ENCODE measurements at regions not wholly inside any gene's neighbourhood (a gene's known extent, or its start where the extent isn't known, plus 50 kb on each side); places are given as distances from the start of the nearest gene placed in this dataset.
A peak's percentile ranks its signal among the peaks of the same experiment; 100 is the strongest.

- H3K9me1 ChIP-seq (ENCODE audit: insufficient read depth, low read length) = no peaks in the 10 kb centered on the region
- no peak overlapping the region for H3K27ac ChIP-seq (ENCODE audit: insufficient read depth, low read length)
- no peak overlapping the region for H4K5ac ChIP-seq (ENCODE audit: low read depth, low read length)
- H2BK120ac ChIP-seq (ENCODE audit: low read depth, low read length) = no peak overlapping the region
- peak overlapping the region; percentile 32 for H2AK9ac ChIP-seq (replicated peaks; ENCODE audit: low read depth, low read length, poor library complexity)
- no peak overlapping the region for H2BK20ac ChIP-seq (ENCODE audit: low read depth, low read length)
- peaks cover 5% of the 10 kb centered on the region for H3K27me3 ChIP-seq (ENCODE audit: control insufficient read depth, insufficient read depth, low read length)
- POLR2A ChIA-PET (ENCODE audit: unreplicated experiment) = no interaction called here
- no peak overlapping the region for H4K91ac ChIP-seq (ENCODE audit: insufficient read depth, low read depth, low read length)
- H3K18ac ChIP-seq (ENCODE audit: low read depth, low read length) = no peak overlapping the region
- WGBS, 2 experiments (ENCODE audit: extremely low coverage in 2 of 2, insufficient read length in 1 of 2) = no CpG with 5 or more reads among the region's 9 CpGs
- DNase-seq = no peak
- no peaks in the 10 kb centered on the region for H3K79me1 ChIP-seq (ENCODE audit: low read depth in 1 of 2, low read length in 2 of 2)
- intact Hi-C loops (cut with micrococcal nuclease) = no loop called here
- H3K56ac ChIP-seq (ENCODE audit: extremely low read depth, insufficient read depth, low read length) = no peak overlapping the region
- CTCF ChIA-PET = no interaction called here
- no peaks in the 10 kb centered on the region for H3K9me3 ChIP-seq (ENCODE audit: control insufficient read depth, insufficient read depth, low read length)
- BruUV-seq (replicated peaks) = no TSS peak
- no peak overlapping the region for H3K23ac ChIP-seq (ENCODE audit: low read depth, low read length)
- H3K9ac ChIP-seq (ENCODE audit: low read depth, low read length) = no peak overlapping the region
- no peak overlapping the region for H3K4me2 ChIP-seq (ENCODE audit: low read depth, low read length)
- H3K4me1 ChIP-seq (ENCODE audit: control insufficient read depth, insufficient read depth, low read length) = no peaks in the 10 kb centered on the region
- H3K36me3 ChIP-seq (ENCODE audit: control insufficient read depth, insufficient read depth, low read length) = no peaks in the 10 kb centered on the region
- no peak overlapping the region for H3K4me3 ChIP-seq (ENCODE audit: insufficient read depth, low read depth, low read length)
- in situ Hi-C loops (cut with MboI; ENCODE audit: low sequenced_read_pairs) = no loop called here
- ATAC-seq (ENCODE audit: low read depth) = no peak
- H4K8ac ChIP-seq (ENCODE audit: low read depth in 2 of 2, low read length in 2 of 2) = no peak overlapping the region
- no peak for TF ChIP-seq BHLHE40 (IDR thresholded peaks at IDR 0.05; ENCODE audit: low read depth, low read length)
- no peak for TF ChIP-seq RAD21 (IDR thresholded peaks at IDR 0.05; ENCODE audit: low read length)
- TF ChIP-seq MAFK (IDR thresholded peaks at IDR 0.05; ENCODE audit: low read depth, low read length) = no peak
- TF ChIP-seq CEBPB (IDR thresholded peaks at IDR 0.05; ENCODE audit: low read depth, low read length) = no peak
- TF ChIP-seq FOS (IDR thresholded peaks at IDR 0.05; ENCODE audit: low read depth, low read length) = no peak
- no peak for TF ChIP-seq RFX5 (IDR thresholded peaks at IDR 0.05; ENCODE audit: low read depth, low read length)
- no peak for TF ChIP-seq MAZ (IDR thresholded peaks at IDR 0.05; ENCODE audit: borderline replicate concordance, low read depth, low read length)
- TF ChIP-seq SMC3 (IDR thresholded peaks at IDR 0.05; ENCODE audit: low read depth, low read length) = no peak
- TF ChIP-seq NFE2L2 (IDR thresholded peaks at IDR 0.05; ENCODE audit: low read depth, low read length) = no peak
- dilution Hi-C loops (cut with HindIII; ENCODE audit: low sequenced_read_pairs, unreplicated experiment) = no loop called here
- H3K4ac ChIP-seq (ENCODE audit: low read depth, low read length) = no peak overlapping the region
- no peak overlapping the region for H2BK15ac ChIP-seq (ENCODE audit: low read depth, low read length)
- H4K20me1 ChIP-seq (ENCODE audit: insufficient read depth, low read length) = no peaks in the 10 kb centered on the region
- H2AFZ ChIP-seq (replicated peaks; ENCODE audit: low read length, poor library complexity) = no peak overlapping the region
- H2AK5ac ChIP-seq (ENCODE audit: low read depth, low read length) = no peak overlapping the region
- H3K14ac ChIP-seq (replicated peaks; ENCODE audit: low read depth, low read length) = no peak overlapping the region
- no peak overlapping the region for H2BK5ac ChIP-seq (ENCODE audit: low read depth, low read length, poor library complexity, severe bottlenecking)
Observed at GRCh38 chr3:127342735-127343134, 54.9 kb upstream of the PRR20G start.

Measured in IMR-90 (cell line).